ENCODE measurements at regions not wholly inside any gene's neighbourhood (a gene's known extent, or its start where the extent isn't known, plus 50 kb on each side); places are given as distances from the start of the nearest gene placed in this dataset.
"Not testable (repeated sequence)": the region's sequence is repeated elsewhere in the genome, so short reads cannot be mapped to it uniquely, and the experiment has no call there.

DNA sequence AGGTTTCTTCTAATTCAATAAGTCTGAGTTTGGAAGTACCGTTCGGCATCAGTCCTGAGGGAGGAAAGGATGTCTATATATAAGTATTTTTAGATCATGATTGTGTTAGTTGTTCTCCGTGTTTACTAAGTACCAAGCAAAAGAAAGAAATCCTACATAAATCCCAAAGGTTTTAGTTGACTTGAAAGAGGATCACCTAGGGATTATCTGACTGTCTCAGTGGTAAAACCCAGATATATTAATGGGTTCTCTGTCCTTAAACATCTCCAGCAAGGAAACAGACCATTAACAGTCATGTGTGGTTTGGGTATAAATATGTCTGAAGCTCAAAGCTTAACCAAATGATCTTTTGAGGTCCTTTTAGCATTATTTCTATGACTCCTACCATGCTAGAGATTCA, 207.1 kb upstream of the RASGEF1B start:
- no peak overlapping the region for H3K27ac ChIP-seq
- no peaks in the 10 kb centered on the region for H3K9me3 ChIP-seq
- DNase-seq (ENCODE audit: low spot score) (no peak), ATAC-seq (ENCODE audit: insufficient number of reproducible peaks, low FRiP score, low read depth) (no peak)
- no peaks in the 10 kb centered on the region for H3K36me3 ChIP-seq
- H3K4me1 ChIP-seq (ENCODE audit: control insufficient read depth in 1 of 2, low read depth in 2 of 2) = no peaks in the 10 kb centered on the region
- H3K27me3 ChIP-seq (replicated peaks; ENCODE audit: insufficient read depth) = no peaks in the 10 kb centered on the region
- TF ChIP-seq, protein P1, sequence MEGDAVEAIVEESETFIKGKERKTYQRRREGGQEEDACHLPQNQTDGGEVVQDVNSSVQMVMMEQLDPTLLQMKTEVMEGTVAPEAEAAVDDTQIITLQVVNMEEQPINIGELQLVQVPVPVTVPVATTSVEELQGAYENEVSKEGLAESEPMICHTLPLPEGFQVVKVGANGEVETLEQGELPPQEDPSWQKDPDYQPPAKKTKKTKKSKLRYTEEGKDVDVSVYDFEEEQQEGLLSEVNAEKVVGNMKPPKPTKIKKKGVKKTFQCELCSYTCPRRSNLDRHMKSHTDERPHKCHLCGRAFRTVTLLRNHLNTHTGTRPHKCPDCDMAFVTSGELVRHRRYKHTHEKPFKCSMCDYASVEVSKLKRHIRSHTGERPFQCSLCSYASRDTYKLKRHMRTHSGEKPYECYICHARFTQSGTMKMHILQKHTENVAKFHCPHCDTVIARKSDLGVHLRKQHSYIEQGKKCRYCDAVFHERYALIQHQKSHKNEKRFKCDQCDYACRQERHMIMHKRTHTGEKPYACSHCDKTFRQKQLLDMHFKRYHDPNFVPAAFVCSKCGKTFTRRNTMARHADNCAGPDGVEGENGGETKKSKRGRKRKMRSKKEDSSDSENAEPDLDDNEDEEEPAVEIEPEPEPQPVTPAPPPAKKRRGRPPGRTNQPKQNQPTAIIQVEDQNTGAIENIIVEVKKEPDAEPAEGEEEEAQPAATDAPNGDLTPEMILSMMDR (IDR thresholded peaks at IDR 0.05) = no peak
- no peak overlapping the region for H3K4me3 ChIP-seq

DNA sequence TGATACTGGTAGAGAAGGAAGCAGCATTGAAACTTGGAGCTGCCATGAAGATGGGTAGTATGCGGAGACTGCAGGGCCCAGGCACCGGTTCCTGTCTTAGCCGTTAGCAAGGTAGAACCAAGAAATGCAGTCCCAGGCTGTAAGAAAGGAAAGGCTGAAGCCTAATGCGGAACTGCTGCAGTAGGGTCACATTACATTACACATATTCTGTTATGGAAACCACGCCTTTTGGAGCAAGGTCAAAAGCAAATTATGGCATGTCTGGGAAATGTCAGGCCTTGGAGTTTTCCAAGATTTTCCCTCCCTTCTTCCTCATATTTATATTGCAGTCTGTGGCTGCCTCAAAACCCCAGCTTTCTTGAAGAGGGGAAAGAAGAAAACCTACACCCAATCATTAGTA, 204.8 kb upstream of the RASGEF1B start:
- no peaks in the 10 kb centered on the region for H3K36me3 ChIP-seq
- H3K27ac ChIP-seq = no peak overlapping the region
- H3K4me1 ChIP-seq (ENCODE audit: control insufficient read depth in 1 of 2, low read depth in 2 of 2) = no peaks in the 10 kb centered on the region
- no peak for DNase-seq (ENCODE audit: low spot score)
- ATAC-seq (ENCODE audit: insufficient number of reproducible peaks, low FRiP score, low read depth) = no peak
- H3K27me3 ChIP-seq (replicated peaks; ENCODE audit: insufficient read depth) = no peaks in the 10 kb centered on the region
- TF ChIP-seq, protein P1 (IDR thresholded peaks at IDR 0.05) = no peak
- no peak overlapping the region for H3K4me3 ChIP-seq
- no peaks in the 10 kb centered on the region for H3K9me3 ChIP-seq

DNA sequence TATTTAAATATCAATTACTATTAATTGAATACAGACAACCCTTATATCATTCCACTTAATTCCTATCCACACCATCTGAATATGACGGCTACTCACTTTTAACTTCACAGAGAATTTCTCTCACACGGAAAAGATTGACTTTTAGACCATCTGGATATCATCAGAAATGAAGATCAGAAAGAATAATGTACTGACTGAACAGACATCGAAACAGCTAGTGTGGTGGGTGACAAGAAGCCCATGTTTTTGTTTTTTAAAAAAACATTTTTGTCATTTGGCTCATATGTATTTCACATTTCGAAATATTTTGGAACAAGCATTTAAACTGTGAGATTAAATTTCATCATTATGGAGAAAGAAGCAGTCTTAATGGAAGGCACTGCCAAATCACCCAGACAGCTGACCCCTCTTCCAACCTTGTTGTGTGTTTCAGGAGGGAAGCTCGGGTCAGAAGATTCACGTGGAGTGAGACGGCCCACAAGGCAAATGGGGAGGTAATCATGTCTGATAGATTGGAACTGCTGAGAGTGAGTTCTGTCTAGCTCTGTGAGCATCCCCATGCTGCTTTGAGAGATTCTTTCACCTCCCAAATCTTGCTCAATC, 204.2 kb upstream of the RASGEF1B start:
- DNase-seq (ENCODE audit: low spot score) (no peak), ATAC-seq (ENCODE audit: insufficient number of reproducible peaks, low FRiP score, low read depth) (no peak)
- no peaks in the 10 kb centered on the region for H3K4me1 ChIP-seq (ENCODE audit: control insufficient read depth in 1 of 2, low read depth in 2 of 2)
- H3K9me3 ChIP-seq = no peaks in the 10 kb centered on the region
- no peak overlapping the region for H3K4me3 ChIP-seq
- no peaks in the 10 kb centered on the region for H3K36me3 ChIP-seq
- TF ChIP-seq, protein P1 (IDR thresholded peaks at IDR 0.05) = no peak
- H3K27ac ChIP-seq = no peak overlapping the region
- no peaks in the 10 kb centered on the region for H3K27me3 ChIP-seq (replicated peaks; ENCODE audit: insufficient read depth)

DNA sequence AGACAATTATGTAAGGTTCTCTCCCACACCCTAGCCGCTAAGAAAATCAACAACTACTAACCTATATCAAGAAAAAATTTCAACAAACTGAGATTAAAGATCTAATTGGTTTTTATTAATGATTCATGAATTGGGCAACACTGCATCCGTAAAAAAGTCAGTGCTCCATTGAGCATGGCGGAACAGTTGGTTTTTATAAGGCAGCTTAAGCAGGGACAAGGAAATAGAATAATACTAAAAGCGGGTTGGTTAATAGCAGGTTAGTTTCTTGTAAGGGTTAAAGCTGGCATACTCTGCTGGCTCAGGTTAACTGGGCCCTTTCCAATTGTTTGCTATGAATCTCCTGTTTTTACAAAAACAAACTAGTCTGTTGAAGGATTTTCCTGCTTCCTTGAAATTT, 202.3 kb upstream of the RASGEF1B start:
- Histone ChIP-seq H3K9me3 (no peaks in the 10 kb centered on the region), H3K4me1 (ENCODE audit: control insufficient read depth in 1 of 2, low read depth in 2 of 2) (no peaks in the 10 kb centered on the region), H3K27ac (no peak overlapping the region), H3K4me3 (no peak overlapping the region), H3K36me3 (no peaks in the 10 kb centered on the region), H3K27me3 (replicated peaks; ENCODE audit: insufficient read depth) (no peaks in the 10 kb centered on the region)
- ATAC-seq (ENCODE audit: insufficient number of reproducible peaks, low FRiP score, low read depth) (no peak), DNase-seq (ENCODE audit: low spot score) (no peak)
- TF ChIP-seq, protein P1 (IDR thresholded peaks at IDR 0.05) = no peak

DNA sequence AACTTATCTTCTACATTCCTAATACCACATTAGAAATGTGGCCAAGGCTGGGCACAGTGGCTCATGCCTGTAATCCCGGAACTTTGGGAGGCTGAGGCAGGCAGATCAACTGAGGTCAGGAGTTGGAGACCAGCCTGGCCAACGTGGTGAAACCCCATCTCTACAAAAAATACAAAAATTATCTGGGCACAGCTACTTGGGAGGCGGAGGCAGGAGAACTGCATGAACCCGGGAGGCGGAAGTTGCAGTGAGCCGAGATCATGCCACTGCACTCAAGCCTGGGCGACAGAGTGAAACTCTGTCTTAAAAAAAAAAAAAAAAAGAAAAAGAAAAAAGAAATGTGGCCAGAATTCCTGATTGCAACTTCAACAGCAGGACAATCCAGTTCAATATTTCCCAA, 196.6 kb upstream of the RASGEF1B start:
- not testable (repeated sequence) for DNase-seq (ENCODE audit: low spot score); H3K4me3 ChIP-seq; H3K36me3 ChIP-seq; ATAC-seq (ENCODE audit: insufficient number of reproducible peaks, low FRiP score, low read depth); H3K9me3 ChIP-seq; H3K4me1 ChIP-seq (ENCODE audit: control insufficient read depth in 1 of 2, low read depth in 2 of 2); H3K27ac ChIP-seq; H3K27me3 ChIP-seq (replicated peaks; ENCODE audit: insufficient read depth)

DNA sequence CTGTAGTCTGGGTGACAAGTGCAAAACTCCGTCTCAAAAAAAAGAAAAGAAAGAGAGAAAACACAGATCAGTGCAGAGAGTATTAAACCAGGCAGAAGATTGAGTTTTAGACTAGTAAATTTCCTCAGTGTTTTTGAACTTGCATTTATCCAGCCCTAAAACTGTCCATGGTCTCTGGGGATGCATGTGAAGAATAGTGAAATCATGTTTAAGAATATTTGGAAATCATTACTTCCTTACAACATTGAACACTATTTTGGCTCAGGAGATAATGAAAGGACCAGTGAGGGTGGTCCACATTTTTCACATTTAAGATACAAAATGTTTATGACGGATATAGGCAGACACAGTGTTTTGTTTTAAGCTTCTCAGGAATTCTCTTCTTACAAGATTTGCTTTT, 195.8 kb upstream of the RASGEF1B start:
- peaks cover 0 to 11% of the 10 kb centered on the region in 2 donors for H3K4me1 ChIP-seq (ENCODE audit: control insufficient read depth in 1 of 2, low read depth in 2 of 2)
- H3K9me3 ChIP-seq = no peaks in the 10 kb centered on the region
- ATAC-seq (ENCODE audit: insufficient number of reproducible peaks, low FRiP score, low read depth) (no peak), DNase-seq (ENCODE audit: low spot score) (no peak)
- TF ChIP-seq, protein P1 (IDR thresholded peaks at IDR 0.05) = no peak
- H3K27ac ChIP-seq = no peak overlapping the region
- no peak overlapping the region for H3K4me3 ChIP-seq
- H3K36me3 ChIP-seq = no peaks in the 10 kb centered on the region
- H3K27me3 ChIP-seq (replicated peaks; ENCODE audit: insufficient read depth) = no peaks in the 10 kb centered on the region

Measured in thoracic aorta (tissue), 2 donors.